HUES48 (cell line): ENCODE measurements at regions not wholly inside any gene's neighbourhood (a gene's known extent, or its start where the extent isn't known, plus 50 kb on each side); places are given as distances from the start of the nearest gene placed in this dataset.

Experiments
- H3K27ac ChIP-seq: one replicate; pipeline ENCODE4 v1.7.0; 2013; ENCODE audit warnings: low read depth, low read length, inconsistent platforms
- H3K27me3 ChIP-seq: 2 replicates; pipeline ENCODE4 v1.6.1; 2013; ENCODE audit warnings: mild to moderate bottlenecking, low read length; ENCODE audit not compliant: control insufficient read depth, insufficient read depth
- H3K36me3 ChIP-seq: 2 replicates; pipeline ENCODE4 v1.6.1; 2013; ENCODE audit warnings: low read length; ENCODE audit not compliant: control insufficient read depth, insufficient read depth
- H3K4me1 ChIP-seq: 2 replicates; pipeline ENCODE4 v1.6.1; 2013; ENCODE audit warnings: mild to moderate bottlenecking, low read length; ENCODE audit not compliant: control insufficient read depth, insufficient read depth
- H3K4me3 ChIP-seq: 2 replicates; pipeline ENCODE4 v1.5.1; 2013; ENCODE audit warnings: mild to moderate bottlenecking, low read depth, low read length
- H3K9ac ChIP-seq: 2 replicates; pipeline ENCODE4 v1.6.1; 2013; ENCODE audit warnings: mild to moderate bottlenecking, low read depth, low read length, moderate library complexity
- H3K9me3 ChIP-seq: 2 replicates; pipeline ENCODE4 v1.6.1; 2013; ENCODE audit warnings: low read length; ENCODE audit not compliant: control insufficient read depth, insufficient read depth

GRCh38 chr1:201752333-201752732 is 76.6 kb upstream of the IPO9 start:
- no peaks in the 10 kb centered on the region for H3K36me3 ChIP-seq
- H3K4me1 ChIP-seq: peaks cover 66% of the 10 kb centered on the region
- no peak overlapping the region for H3K9ac ChIP-seq
- H3K27ac ChIP-seq: peak overlapping the region; percentile 57
- H3K9me3 ChIP-seq: no peaks in the 10 kb centered on the region
- H3K4me3 ChIP-seq: no peak overlapping the region
- H3K27me3 ChIP-seq: no peaks in the 10 kb centered on the region

DNA sequence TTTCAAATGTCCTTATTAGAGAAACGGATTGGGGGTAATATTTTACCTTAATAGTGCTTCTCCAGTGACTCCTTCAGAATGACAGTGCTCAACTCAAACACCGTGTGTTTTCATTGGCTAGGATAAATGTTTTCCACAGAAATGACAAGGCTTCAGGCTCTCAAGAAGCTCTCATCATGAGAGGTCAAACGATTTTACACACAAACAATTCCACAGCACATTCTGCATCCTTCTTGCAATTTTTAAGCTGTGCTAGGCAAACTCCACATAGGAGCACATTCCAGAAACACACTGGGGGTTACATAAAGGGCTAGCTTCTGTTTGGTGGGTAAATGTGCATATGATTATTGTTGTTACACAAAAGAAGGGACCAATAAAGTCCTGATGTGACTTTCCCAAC is 75.5 kb upstream of the IPO9 start:
- no peak overlapping the region for H3K9ac ChIP-seq
- H3K27ac ChIP-seq: no peak overlapping the region
- H3K27me3 ChIP-seq: no peaks in the 10 kb centered on the region
- H3K36me3 ChIP-seq: no peaks in the 10 kb centered on the region
- H3K4me1 ChIP-seq: peaks cover 56% of the 10 kb centered on the region
- no peak overlapping the region; the same call in 1 of the 2 replicates for H3K4me3 ChIP-seq
- H3K9me3 ChIP-seq: no peaks in the 10 kb centered on the region

DNA sequence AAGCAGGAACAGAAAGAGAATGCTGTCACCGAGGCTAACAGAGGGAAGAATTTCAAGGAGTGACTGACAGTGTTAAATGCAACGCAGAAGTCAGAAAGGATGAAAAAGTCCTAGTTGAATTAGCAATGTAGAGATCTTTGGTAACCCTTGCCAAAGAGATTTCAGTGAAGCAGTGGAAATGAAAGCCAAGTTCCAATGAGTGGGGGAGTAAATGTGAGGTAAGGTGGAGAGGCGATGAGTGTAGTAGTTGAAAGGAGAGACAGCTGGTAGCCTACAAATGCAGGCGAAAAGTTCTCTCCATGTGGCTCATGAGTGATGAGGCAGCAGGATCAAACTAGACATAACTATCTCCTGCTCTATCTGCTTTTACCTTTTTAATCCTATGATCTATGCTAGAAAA is 74.6 kb upstream of the IPO9 start:
- Histone ChIP-seq H3K9me3 (no peaks in the 10 kb centered on the region), H3K9ac (no peak overlapping the region), H3K27me3 (no peaks in the 10 kb centered on the region), H3K4me3 (no peak overlapping the region), H3K4me1 (peaks cover 55% of the 10 kb centered on the region), H3K27ac (no peak overlapping the region), H3K36me3 (no peaks in the 10 kb centered on the region)

DNA sequence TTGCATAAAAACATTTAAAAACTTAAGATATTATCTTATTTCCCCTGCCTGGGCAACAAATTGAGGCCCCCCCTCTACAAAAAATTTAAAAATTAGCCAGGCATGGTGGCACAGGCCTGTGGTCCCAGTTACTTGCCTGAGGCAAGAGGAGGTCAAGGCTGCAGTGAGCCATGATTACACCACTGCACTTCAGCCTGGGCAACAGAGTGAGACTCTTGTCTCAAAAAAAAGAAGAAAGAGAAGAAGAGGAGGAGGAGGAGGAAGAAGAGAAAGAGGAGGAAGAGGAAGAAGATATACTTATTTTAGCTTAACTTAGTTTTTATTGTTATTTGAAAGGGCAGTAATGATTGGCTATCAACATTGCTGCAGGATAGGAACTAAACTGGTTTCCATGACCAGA is 73.8 kb upstream of the IPO9 start:
- Histone ChIP-seq H3K4me3 (no peak overlapping the region), H3K27ac (no peak overlapping the region), H3K4me1 (peaks cover 48% of the 10 kb centered on the region), H3K9me3 (no peaks in the 10 kb centered on the region), H3K27me3 (no peaks in the 10 kb centered on the region), H3K9ac (no peak overlapping the region), H3K36me3 (no peaks in the 10 kb centered on the region)

GRCh38 chr1:201756406-201756805 is 72.6 kb upstream of the IPO9 start:
- Histone ChIP-seq H3K27me3 (no peaks in the 10 kb centered on the region), H3K27ac (no peak overlapping the region), H3K36me3 (no peaks in the 10 kb centered on the region), H3K9ac (no peak overlapping the region), H3K4me1 (peaks cover 48% of the 10 kb centered on the region), H3K9me3 (no peaks in the 10 kb centered on the region), H3K4me3 (no peak overlapping the region)

DNA sequence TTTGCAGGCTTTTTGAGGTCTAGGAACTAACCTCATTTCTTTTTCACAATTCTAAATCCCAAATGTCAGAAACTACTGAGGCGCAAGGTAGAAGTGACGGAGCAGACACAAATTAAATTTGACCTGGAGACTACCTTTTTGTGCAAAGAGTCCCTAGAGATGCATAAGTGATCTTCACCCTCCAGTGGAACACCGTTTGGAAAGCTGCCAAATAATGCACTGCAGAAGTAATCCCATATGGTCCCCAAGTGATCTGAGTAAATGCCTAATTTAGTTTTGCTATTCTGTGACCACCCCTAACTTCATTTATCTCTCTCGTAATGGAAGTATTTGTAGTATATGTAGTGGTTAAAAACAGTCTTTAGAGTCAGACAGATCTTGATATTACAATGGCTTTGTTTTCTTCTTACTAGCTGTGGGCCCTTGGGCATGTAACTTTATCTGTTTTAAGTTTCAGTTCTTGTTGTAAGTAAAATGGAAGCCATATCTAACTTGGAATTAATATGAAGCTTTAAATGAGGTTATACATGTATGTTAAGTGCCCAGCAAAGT is 70.4 kb upstream of the IPO9 start:
- Histone ChIP-seq H3K27me3 (no peaks in the 10 kb centered on the region), H3K27ac (no peak overlapping the region), H3K4me1 (peaks cover 37% of the 10 kb centered on the region), H3K4me3 (no peak overlapping the region), H3K9me3 (no peaks in the 10 kb centered on the region), H3K36me3 (no peaks in the 10 kb centered on the region), H3K9ac (no peak overlapping the region)

- H3K4me1 ChIP-seq: peaks cover 33% of the 10 kb centered on the region
- no peak overlapping the region for H3K4me3 ChIP-seq
- no peaks in the 10 kb centered on the region for H3K27me3 ChIP-seq
- H3K27ac ChIP-seq: no peak overlapping the region
- no peaks in the 10 kb centered on the region for H3K36me3 ChIP-seq
- no peak overlapping the region for H3K9ac ChIP-seq
- no peaks in the 10 kb centered on the region for H3K9me3 ChIP-seq
Measured at GRCh38 chr1:201759194-201759815, 69.7 kb upstream of the IPO9 start.

GRCh38 chr1:201760516-201760915 is 68.4 kb upstream of the IPO9 start:
- no peaks in the 10 kb centered on the region for H3K36me3 ChIP-seq
- no peak overlapping the region for H3K9ac ChIP-seq
- H3K27me3 ChIP-seq: no peaks in the 10 kb centered on the region
- peaks cover 26% of the 10 kb centered on the region for H3K4me1 ChIP-seq
- H3K27ac ChIP-seq: peak overlapping the region; percentile 33
- no peak overlapping the region for H3K4me3 ChIP-seq
- H3K9me3 ChIP-seq: no peaks in the 10 kb centered on the region

DNA sequence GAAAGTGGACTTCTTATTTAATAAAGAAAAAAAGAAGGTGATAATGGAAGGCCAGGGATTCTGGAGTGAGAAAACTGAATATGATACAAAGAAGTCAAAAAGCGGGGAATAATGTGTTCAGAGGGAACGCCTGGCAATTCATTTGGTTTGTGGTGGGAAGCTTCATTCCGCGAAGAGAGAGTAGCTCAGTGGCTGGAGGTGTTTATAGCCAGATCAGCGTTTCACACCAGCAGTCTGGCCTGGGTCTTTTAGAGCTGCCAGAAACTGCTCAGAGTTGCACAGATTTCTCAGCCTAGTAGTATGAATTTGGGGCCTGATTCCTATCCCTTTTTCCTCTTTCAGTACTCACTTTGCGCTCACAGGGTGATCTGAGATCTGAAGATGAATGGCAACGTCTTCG is 67.8 kb upstream of the IPO9 start:
- H3K9me3 ChIP-seq: no peaks in the 10 kb centered on the region
- peak overlapping the region; percentile 33 for H3K27ac ChIP-seq
- H3K4me1 ChIP-seq: peaks cover 26% of the 10 kb centered on the region
- H3K4me3 ChIP-seq: no peak overlapping the region
- H3K36me3 ChIP-seq: no peaks in the 10 kb centered on the region
- no peaks in the 10 kb centered on the region for H3K27me3 ChIP-seq
- H3K9ac ChIP-seq: no peak overlapping the region

DNA sequence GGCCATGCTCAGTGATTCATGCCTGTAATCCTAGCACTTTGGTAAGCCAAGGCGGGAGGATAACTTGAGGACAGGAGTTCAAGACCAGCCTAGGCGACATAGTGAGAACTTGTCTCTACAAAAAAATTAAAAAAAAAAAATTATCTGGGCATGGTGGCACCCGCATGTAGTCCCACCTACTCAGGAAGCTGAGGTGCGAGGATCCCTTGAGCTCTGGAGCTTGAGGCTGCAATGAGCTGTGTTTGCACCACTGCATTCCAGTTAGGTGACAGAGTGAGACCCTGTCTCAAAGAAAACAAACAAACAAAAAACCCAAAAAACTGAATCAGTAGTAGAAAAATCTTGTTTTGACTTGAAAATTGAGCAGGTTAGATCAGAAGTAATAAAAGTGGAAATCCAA is 67.1 kb upstream of the IPO9 start:
- Histone ChIP-seq H3K4me1 (peaks cover 26% of the 10 kb centered on the region), H3K36me3 (no peaks in the 10 kb centered on the region), H3K9ac (no peak overlapping the region), H3K4me3 (no peak overlapping the region), H3K27me3 (no peaks in the 10 kb centered on the region), H3K27ac (peak overlapping the region; percentile 7), H3K9me3 (no peaks in the 10 kb centered on the region)

DNA sequence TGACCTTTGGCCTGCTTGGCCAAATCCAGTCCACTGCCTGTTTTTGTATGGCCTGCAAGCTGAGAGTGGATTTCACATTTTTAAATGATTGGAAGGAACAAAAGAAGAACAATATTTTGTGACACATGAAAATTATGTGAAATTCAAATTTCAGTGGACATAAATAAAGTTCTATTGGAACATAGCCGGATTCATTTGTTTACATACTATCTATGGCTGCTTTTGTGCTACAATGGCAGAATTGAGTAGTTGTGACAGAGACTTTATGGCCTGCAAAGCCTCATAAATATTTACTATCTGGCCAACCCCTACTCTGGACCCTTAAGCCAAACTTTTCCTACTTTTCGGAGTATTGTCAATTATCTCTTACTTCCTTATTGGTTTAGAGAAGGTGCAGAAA is 66.6 kb upstream of the IPO9 start:
- peaks cover 26% of the 10 kb centered on the region for H3K4me1 ChIP-seq
- no peak overlapping the region for H3K4me3 ChIP-seq
- H3K36me3 ChIP-seq: no peaks in the 10 kb centered on the region
- no peaks in the 10 kb centered on the region for H3K9me3 ChIP-seq
- no peak overlapping the region for H3K9ac ChIP-seq
- H3K27me3 ChIP-seq: no peaks in the 10 kb centered on the region
- H3K27ac ChIP-seq: peak overlapping the region; percentile 7
